ENCODE measurements at regions not wholly inside any gene's neighbourhood (a gene's known extent, or its start where the extent isn't known, plus 50 kb on each side); places are given as distances from the start of the nearest gene placed in this dataset.
"Not testable (repeated sequence)": the region's sequence is repeated elsewhere in the genome, so short reads cannot be mapped to it uniquely, and the experiment has no call there.

GRCh38 chr7:142534726-142535122 is 214.5 kb upstream of the PRSS1 start:
- DNase-seq (ENCODE audit: low read depth): no peak

- DNase-seq (ENCODE audit: low read depth): no peak
Measured at GRCh38 chr7:142533920-142534319, 215.4 kb upstream of the PRSS1 start.

- no peak for DNase-seq (ENCODE audit: low read depth)
Measured at GRCh38 chr7:142529591-142529990, 219.7 kb upstream of the PRSS1 start.

GRCh38 chr7:142528608-142529408 is 220.5 kb upstream of the PRSS1 start:
- no peak for DNase-seq (ENCODE audit: low read depth)

- DNase-seq (ENCODE audit: low read depth): no peak
Measured at GRCh38 chr7:142523821-142524460, 225.3 kb upstream of the PRSS1 start.

- DNase-seq (ENCODE audit: low read depth): no peak
Measured at GRCh38 chr7:142522735-142523134, 226.5 kb upstream of the PRSS1 start.

GRCh38 chr7:142520885-142521284 is 228.4 kb upstream of the PRSS1 start:
- not testable (repeated sequence) for DNase-seq (ENCODE audit: low read depth)

GRCh38 chr7:142520455-142520854 is 228.8 kb upstream of the PRSS1 start:
- not testable (repeated sequence) for DNase-seq (ENCODE audit: low read depth)

- DNase-seq (ENCODE audit: low read depth): no peak
Measured at GRCh38 chr7:142519079-142520078, 229.9 kb upstream of the PRSS1 start.

- DNase-seq (ENCODE audit: low read depth): no peak
Measured at GRCh38 chr7:142516038-142516501, 233.2 kb upstream of the PRSS1 start.

GRCh38 chr7:142514716-142515115 is 234.6 kb upstream of the PRSS1 start:
- not testable (repeated sequence) for DNase-seq (ENCODE audit: low read depth)

GRCh38 chr7:142513178-142513955 is 235.9 kb upstream of the PRSS1 start:
- no peak for DNase-seq (ENCODE audit: low read depth)

- no peak for DNase-seq (ENCODE audit: low read depth)
Measured at GRCh38 chr7:142511801-142512200, 237.5 kb upstream of the PRSS1 start.

- DNase-seq (ENCODE audit: low read depth): no peak
Measured at GRCh38 chr7:142511374-142511773, 237.9 kb upstream of the PRSS1 start.

- not testable (repeated sequence) for DNase-seq (ENCODE audit: low read depth)
Measured at GRCh38 chr7:142509235-142509634, 240.0 kb upstream of the PRSS1 start.

GRCh38 chr7:142508251-142508650 is 241.0 kb upstream of the PRSS1 start:
- no peak for DNase-seq (ENCODE audit: low read depth)

GRCh38 chr7:142507799-142508198 is 241.5 kb upstream of the PRSS1 start:
- no peak for DNase-seq (ENCODE audit: low read depth)

- not testable (repeated sequence) for DNase-seq (ENCODE audit: low read depth)
Measured at GRCh38 chr7:142507066-142507465, 242.2 kb upstream of the PRSS1 start.

GRCh38 chr7:142506601-142507000 is 242.7 kb upstream of the PRSS1 start:
- DNase-seq (ENCODE audit: low read depth): no peak

GRCh38 chr7:142503949-142504348 is 245.3 kb upstream of the PRSS1 start:
- DNase-seq (ENCODE audit: low read depth): not testable (repeated sequence)

- no peak for DNase-seq (ENCODE audit: low read depth)
Measured at GRCh38 chr7:142503036-142503435, 245.2 kb upstream of the PRSS58 start.
